ENCODE measurements at regions not wholly inside any gene's neighbourhood (a gene's known extent, or its start where the extent isn't known, plus 50 kb on each side); places are given as distances from the start of the nearest gene placed in this dataset.
"Not testable (repeated sequence)": the region's sequence is repeated elsewhere in the genome, so short reads cannot be mapped to it uniquely, and the experiment has no call there.

DNA sequence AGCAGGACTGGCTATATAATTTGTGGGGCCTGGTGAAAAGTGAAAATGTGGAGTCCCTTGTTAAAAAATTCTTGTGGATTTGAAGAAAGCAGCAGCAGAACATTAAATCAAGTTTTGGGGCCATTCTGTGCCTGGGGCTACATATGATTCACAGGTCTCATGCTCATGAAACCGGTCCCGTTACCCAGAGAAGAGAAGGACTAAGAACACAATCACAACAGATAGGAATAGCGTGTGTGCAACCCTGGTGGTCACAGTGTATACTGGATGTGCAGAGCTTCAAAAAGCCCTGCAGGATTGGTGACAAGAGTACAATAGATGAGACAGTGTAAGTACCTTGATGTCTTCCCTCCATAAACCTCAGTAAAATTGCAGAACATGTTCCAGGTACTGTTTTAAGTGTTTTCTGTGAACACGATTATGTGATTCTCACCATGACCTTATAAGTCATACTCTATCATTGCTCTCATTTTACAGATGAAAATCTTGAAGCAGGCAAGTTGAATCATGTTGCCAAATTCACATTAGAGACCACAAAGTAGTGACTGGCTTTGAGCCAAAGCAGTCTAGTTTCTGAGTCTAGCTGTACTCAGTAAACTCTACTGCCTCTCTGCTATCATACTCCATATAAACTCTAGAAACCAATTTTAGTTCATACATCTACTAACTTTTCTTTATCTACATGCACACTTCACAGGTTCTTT, 636.5 kb downstream of the TAF11L14 start:
- no peak for DNase-seq

DNA sequence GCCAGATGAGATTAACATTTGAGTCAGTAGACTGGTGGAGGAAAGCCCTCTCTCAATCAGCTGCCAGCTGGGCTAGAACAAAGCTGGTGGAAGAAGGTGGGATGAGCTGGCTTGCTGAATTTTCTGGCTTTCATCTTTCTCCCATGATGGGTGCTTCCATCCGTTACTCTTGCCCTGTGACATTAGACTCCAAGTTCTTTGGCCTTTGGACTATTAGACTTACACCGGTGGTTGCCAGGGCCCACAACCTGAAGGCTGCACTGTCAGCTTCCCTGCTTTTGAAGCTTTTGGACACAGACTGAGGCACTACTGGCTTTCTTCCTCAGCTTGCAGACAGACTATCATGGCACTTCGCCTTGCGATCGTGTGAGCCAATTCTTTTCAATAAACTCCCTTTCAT, 642.7 kb downstream of the TAF11L14 start:
- DNase-seq: no peak

DNA sequence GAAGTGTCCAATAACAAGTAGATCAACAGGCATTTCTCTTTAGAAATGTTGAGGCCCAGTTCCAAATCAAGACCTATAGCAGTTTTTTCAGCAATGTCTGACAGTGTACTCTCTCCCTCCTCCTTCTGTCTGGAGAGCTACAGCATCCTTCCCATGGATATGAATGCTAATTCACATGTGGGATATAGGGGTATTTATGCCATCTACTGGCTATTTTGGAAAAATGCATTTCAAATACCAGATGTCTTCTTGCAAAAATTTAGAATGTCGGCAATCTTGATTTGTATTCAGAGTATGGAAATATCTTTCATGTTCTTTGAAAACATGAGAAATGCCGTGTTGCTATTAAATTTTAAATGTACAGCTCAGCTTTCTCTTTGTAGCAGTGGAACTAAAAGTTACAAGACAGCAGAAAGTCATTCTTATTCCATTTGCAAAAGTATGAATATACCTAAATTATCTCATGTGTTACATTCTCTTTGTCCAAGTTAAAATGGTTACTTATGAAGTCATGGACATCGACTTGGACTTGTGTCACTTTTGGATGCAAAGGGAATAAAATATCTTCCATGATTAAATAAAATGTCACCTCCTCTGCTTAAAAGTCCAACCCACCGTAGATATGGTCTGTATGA, 647.8 kb downstream of the TAF11L14 start:
- peak; percentile 3 for DNase-seq

DNA sequence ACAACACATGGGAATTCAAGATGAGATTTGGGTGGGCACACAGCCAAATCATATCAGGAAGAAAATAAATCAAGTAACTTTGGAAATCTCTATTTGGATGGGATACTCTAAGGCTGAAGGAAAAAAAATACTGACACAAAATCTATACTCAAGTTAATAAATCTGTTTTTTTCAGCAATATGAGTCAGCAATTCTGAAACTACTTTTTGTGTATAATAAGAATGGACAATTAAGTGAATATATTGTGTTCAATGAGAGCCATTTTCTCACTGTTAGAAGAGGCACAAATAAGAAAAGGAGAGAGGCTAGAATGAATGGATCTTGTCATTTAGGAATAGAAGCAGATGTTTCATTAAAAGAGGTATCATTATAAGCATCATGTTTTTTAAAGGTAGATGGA, 651.0 kb downstream of the TAF11L14 start:
- no peak for DNase-seq

DNA sequence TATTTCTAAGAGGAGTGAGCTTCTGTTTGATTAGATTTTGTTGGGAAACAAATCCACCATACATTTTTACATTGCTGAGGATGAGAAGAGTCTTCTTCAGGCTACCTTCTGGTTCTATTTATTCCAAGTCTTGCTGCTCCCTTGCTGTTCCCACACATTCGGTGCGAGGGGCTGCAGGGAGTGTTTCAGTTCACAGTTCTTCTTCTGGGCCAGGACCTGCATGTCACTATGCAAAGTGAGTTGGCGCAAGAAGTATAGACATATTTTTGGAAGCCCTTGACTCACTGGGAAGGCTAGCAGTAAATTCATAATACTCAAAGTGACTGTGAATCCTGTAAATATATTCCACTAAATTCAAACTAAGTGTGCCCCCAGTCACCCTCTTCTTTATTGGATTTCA, 657.9 kb downstream of the TAF11L14 start:
- no peak for DNase-seq

DNA sequence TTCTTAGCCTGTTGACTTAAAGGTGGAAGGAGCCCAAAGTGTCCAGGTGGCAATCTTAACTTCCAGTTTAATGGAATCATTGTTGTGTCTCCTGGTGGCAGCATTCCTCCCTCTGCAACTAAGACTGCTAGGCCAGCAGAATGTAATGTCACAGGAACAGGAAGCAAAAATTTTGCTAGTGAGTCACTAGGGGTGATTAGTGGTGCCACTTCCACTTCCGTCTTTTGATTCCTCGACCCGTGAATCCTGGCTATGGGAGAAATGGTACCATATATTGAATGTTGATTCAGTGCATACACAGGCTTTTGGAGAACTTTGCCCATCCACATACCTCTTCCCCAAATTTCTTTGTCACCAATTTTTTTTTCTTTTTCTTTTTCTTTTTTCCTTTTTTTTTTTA, 661.4 kb downstream of the TAF11L14 start:
- DNase-seq: not testable (repeated sequence)

DNA sequence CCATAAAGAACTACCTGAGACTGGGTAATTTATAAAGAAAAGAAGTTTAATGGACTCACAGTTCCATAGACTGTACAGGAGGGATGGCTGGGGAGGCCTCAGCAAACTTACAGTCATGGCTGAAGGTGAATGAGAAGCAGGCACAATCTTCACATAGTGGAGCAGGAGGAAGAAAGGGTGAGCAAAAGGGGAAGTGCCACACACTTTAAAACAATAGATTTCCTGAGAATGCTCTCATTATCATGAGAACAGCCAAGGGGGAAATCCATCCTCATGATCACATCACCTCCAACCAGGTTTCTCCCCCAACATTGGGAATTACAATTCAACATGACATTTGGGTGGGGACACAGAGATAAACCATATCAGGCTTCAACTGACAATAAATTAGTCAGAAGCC, 664.9 kb downstream of the TAF11L14 start:
- DNase-seq: no peak

DNA sequence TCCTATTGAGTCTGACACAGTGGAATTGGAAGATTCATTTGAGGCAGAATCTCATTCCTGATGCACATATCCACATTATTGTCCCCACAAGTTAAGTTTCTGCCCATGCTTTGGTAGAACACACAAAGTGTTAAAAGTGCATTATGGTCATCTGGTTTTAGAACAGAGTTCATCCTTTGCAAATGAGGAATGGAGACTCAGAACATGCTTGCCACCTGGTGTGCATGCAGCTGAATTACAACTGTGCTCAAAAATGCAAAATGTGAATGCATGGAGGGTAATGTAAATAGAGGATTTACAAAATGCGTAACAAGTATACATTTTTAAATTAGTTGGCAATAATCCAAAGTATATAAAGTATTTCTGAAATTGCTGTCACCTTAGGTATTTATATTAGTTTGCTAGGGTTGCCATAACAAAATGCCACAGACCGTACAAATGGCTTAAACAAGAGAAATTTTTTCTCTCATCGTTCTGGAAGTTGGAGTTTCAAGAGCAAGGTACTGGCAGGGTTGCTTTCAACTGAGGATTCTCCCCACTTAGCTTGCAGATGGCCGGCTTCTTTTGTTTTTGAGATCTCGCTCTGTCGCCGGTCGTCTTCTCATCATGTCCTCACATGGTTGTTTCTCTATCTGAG, 671.1 kb downstream of the TAF11L14 start:
- DNase-seq: peak; percentile 31

DNA sequence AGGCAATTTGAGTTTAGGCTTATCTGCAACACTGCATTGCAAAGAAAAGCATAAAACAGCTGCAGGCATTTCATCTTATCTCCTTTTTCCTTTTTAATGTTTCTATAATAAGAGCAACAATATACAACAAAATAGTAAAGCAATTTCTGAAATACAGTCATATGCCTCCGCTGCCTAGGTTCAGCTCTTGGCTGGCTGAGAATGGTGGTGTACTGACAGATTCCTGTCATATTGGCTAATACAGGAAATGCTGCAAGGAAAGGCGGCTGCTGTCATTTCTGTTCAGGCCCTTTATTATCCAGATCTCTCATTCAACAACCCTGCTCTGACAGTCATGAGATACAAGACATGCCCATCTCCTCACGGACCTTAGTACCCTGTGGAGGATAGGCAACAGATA, 677.0 kb downstream of the TAF11L14 start:
- DNase-seq: no peak

DNA sequence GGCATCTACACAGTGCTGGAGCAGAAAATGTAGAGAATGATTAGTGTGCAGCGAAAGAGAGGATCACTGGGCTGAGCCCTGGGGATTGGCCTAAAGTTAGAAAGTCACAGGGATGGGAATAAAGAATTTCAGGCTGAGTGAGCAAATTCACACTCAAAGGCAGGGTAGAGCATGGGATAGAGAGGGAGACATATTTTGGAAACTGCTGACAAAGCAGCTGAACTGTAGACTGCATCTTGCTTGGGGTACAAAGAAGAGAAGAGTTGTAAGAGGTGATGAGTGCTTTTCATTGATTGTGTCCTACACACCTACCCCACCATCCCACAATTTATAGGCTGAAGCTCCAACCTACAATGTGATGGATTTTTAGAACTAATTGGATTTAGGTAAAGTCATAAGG, 677.8 kb downstream of the TAF11L14 start:
- DNase-seq: no peak

DNA sequence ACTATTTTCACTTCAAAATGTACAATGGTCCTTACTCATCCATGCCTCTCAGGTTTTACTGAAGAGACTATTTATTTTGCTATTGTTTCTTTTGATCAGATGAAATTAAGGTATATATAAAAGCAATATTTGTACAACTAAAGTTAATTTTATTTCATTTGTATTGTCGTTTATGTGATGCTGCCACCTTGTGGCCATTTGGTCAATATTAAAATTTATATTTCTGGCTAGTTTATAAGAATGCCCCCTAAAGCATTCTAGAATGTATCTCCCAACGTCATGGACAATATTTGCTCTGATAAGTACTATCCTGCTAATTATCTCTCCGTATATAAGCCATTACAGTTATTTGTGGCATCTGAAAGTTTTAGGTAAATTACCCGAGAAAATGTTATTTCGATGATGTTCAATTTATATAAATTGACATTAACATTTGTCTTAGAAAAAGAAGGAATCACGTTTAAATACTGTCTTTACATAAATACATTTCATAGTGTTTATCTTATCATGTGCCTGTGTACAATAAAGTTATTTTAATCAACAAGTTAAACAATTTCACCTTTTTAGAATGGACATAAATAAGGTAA, 680.0 kb downstream of the TAF11L14 start:
- DNase-seq: peak; percentile 20

DNA sequence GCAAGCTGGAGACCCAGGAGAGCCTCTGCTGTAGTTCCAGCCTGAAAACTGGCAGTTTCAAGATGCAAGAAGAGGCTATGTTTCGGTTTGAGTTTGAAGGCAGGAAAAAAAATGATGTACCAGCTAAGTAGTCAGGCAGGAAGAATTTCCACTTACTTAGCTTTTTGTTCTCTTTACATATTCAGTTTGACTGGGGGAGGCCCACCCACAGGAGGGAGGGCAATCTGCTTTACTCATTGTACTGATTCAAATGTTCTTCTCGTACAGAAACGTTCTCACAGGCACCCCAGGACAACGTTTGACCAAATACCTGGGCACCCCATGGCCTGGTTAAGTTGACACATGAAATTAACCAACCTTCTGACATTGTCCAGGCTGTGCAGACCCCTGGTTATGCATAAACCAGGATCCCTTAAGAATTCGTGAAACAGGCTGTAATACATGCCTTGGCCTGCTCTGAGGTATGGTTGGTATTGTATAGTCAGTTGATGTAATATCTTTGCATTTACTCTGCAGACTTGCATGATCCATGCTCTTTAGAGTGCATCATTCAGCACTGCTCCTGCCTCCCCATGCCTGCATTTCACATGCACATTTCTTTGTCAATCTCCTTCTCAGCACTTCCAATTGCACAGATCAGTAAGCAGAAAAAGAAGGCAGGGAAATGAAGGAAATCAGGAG, 687.1 kb downstream of the TAF11L14 start:
- DNase-seq: no peak

DNA sequence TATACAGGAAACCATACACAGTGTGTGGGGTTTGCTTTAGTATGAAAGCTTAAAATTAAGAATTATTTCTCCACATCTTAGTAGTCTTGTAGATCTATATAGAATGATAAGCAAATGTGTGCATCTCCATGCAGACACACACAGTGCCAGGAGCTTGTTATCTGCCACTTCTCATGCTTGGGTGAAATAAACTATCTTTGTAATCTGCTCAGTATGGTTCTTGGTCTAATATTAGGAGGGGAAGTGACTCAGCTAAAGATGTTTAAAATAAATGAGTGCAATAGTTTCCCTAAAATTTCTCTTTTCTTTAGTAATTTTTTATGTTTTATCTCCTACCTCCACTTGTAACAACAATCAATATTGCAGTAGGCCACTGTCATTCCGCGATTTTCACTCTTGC, 689.6 kb downstream of the TAF11L14 start:
- no peak for DNase-seq

DNA sequence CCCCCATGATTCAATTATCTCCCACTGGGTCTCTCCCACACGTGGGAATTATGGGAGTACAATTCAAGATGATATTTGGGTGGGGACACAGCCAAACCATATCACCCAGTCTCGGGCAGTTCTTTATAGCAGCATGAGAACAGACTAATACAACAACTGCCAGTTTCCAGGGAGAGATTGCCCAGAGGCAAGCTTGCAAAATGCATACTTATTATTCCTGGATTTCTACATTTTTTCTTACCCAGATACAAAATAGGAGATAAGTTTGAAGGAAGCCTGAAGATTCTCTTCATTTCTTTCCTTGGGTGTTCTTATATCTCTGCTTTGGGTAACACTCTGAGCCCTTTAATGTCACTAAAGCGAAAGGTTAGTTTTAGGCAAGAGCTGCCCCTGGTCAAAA, 691.2 kb downstream of the TAF11L14 start:
- no peak for DNase-seq

DNA sequence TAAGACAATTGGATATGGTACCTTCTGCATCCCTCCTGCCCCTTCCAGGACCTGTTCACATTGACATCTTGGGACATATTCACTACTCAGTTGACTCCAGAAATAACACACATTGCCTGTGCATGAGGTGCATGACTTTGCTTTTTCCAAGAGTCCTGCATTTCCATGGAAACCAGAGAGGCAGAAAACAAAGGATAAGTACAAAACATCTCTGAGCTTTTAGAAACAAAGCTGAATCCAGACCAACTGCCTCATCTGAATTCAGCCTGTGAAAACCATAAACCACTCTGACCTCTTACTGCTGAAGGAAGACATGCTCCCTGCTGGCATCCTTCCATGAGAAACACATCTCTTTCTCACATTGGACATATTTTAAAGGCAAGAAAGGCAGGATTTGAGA, 695.1 kb downstream of the TAF11L14 start:
- peak; percentile 30 for DNase-seq

DNA sequence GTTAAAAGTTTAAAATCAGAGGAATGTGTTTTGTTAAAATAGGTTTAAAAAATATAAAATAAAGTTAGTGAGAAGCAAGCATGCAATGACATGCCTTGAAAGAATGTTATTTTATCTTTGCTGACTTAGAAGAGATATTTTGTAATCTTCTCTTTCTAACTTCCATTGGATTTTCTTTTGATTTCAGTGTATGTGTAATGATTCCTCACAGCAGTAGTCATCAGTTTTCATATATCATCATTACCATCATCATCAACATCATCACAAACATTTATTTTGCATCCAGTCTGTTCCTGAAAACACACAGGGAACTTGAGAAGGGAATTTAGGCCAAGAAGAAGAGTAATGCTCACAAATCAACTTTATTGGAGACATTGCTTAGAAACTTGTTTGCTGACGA, 699.6 kb downstream of the TAF11L14 start:
- DNase-seq: no peak

DNA sequence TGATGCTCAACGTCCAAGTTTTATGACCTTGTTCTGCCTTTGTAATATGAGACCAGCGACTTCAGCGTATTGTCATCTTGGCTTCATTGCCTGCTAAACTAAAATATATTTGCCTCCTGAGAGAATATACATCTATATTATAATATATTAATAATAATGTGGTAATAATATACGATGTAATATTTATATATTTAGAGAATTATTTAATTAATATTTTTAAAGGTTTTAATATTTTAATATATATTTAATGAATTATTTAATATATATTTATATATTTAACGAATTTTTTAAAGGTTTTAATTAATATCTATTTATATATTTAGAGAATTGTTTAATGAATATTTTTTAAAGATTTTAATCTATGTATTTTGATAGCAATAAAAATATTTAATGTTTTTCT, 700.7 kb downstream of the TAF11L14 start:
- no peak for DNase-seq

DNA sequence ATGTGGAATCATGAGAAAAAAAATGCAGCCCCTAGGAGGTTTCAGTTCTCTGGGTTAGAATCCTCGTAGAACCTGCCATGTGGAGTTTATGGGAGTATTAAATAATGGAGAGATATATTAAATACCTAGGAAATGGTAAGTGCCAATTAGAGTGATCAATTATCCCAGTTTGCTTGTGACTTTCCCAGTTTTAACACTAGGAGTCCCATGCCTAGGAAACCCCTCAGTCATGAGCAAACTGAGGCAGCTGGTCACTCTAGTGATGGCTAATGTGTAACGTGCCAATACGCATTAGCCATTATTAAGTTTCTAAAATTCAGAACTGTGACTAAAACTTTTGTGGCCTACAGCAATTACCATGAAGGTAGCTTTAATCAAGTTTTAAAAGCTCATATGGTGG, 720.6 kb downstream of the TAF11L14 start:
- DNase-seq: no peak

DNA sequence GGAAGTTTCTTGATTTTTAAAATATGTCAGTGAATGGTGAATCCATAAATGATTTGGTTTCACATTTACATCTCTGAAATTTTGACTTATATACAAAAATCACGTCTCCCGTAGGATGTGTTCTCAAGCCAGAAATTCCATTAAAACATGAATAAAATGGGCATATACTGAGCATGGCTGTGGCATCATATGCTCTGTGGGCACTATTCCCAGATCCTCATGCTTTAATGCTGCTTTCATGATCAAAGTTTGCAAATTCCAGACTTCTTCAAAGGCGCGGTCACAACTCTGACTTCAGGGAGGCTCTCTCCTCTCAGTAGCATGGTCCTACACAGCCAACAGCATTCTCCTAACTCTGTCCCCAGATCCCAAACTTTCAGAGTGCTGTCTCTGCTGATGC, 723.2 kb downstream of the TAF11L14 start:
- no peak for DNase-seq

DNA sequence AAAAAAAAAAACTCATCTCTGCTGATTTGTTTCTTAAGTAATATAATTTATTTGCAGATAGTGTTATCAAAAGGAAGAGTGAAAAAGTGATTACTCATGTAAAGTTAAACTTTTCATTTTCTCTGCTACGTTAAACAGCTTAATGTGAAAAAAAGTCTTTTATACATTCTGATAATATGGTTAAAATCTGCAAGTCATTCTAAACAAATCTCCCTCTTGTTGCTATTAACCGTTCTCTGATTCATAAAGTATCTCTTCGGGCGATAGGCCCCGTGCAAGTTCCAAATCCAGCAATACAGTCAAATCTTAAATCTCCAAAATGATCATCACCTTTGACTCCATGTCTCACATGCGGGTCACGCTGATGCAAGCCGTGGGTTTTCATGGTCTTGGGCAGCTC, 732.0 kb downstream of the TAF11L14 start:
- no peak for DNase-seq

DNA sequence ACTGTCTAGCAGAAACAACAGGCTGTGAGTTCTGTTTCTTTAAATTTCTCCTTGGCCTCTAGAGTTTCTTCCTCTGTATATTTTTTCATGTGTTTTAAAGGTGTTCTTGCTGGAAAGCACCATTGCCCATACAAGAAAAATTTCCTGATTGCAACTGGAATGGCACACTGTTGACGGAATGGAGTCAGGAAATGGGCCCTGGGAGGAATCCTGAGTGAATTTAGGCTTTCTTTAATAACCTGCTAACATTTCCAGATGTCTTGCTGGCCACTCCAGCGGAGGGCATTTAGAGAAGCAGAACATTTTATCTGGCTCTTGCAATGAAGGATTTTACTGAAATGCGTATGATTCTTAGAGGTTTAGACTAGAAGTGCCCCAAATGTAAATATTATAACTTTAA, 736.3 kb downstream of the TAF11L14 start:
- no peak for DNase-seq

DNA sequence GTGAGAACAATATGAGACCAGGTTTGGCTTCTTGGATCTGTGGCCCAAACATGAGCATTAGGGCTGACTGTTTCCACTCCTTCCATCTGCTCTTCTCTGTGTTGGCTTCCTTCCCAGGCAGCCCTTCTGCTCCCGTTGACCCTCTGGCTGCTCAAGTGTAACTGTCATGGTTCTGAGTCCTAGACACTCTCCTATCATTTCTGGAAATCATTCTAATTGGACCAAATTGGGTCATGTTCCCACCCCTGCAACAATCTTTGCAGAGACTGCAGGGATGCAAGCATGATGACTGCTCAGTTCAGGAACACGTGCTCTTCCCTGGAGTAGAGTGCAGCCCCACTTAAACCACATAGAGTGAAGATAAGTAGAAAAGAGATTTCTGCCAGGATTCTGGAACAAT, 741.4 kb downstream of the TAF11L14 start:
- DNase-seq: no peak

DNA sequence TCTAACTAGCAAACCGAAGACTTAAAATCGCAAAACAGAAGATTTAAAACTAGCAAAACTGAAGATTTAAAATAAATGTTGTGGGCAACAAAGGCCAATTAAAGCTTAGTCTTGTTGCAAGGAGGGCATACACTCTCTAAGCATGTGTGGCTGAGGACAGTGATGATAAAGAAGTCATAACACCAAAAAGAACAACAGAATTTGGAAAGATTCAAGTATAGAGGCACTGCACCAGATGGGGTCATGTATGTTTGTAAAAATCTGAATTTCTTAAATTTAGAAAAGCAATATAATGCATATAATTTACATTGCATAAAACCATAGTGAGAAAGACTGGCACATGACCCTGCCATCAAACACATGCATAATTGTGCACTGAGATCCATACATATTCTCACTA, 743.8 kb downstream of the TAF11L14 start:
- DNase-seq: no peak

DNA sequence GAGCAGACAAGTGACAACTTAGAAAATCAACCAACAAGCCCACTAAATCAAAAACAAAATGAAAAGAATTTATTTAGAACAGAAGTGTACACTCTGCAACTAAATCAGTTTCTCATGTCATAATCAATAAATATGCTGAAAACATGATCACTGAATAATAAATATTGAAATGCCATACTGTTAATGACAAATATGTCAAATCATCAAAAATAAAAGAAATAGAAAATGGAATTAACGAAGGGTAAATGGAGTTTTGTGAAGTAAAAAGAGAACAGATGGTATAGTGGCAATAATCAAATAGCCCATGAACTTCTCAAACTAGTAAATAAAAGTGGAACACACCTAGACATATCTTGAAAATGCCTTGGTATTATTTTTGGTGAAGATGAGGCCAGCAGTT, 744.9 kb downstream of the TAF11L14 start:
- no peak for DNase-seq
